ENCODE measurements at regions not wholly inside any gene's neighbourhood (a gene's known extent, or its start where the extent isn't known, plus 50 kb on each side); places are given as distances from the start of the nearest gene placed in this dataset.
"Not testable (repeated sequence)": the region's sequence is repeated elsewhere in the genome, so short reads cannot be mapped to it uniquely, and the experiment has no call there.

GRCh38 chr6:82524031-82524430, 160.4 kb downstream of the TPBG start:
- WGBS, 4 donors, result 69 to 79% (median 75%) methylated on average over 7 to 8 of the region's 8 CpGs
- H3K4me1 ChIP-seq (replicated peaks in 1 of 2), result no peaks in the 10 kb centered on the region
- no peak overlapping the region for H3K4me3 ChIP-seq
- H3K27ac ChIP-seq, result no peak overlapping the region
- DNase-seq, result no peak
- H3K36me3 ChIP-seq (replicated peaks in 1 of 2), result no peaks in the 10 kb centered on the region
- TF ChIP-seq CTCF (IDR thresholded peaks at IDR 0.05), result no peak
- no peak for TF ChIP-seq POLR2A (IDR thresholded peaks at IDR 0.05)
- H3K27me3 ChIP-seq, result no peaks in the 10 kb centered on the region
- intact Hi-C loops (cut with DNase I), result no loop called here
- H3K9me3 ChIP-seq (replicated peaks in 1 of 3), result no peaks in the 10 kb centered on the region

- no peak for TF ChIP-seq POLR2A (IDR thresholded peaks at IDR 0.05)
- no peak for TF ChIP-seq CTCF (IDR thresholded peaks at IDR 0.05)
- no peak overlapping the region for H3K27ac ChIP-seq
- intact Hi-C loops (cut with DNase I), result no loop called here
- H3K4me1 ChIP-seq (replicated peaks in 1 of 2), result no peaks in the 10 kb centered on the region
- no peaks in the 10 kb centered on the region for H3K27me3 ChIP-seq
- H3K9me3 ChIP-seq (replicated peaks in 1 of 3), result no peaks in the 10 kb centered on the region
- no peak for DNase-seq
- H3K36me3 ChIP-seq (replicated peaks in 1 of 2), result no peaks in the 10 kb centered on the region
- no peak overlapping the region for H3K4me3 ChIP-seq
- 52 to 61% (median 57%) methylated on average over 4 of the region's 4 CpGs for WGBS, 4 donors
Measured at GRCh38 chr6:82525775-82526495, 162.3 kb downstream of the TPBG start.

GRCh38 chr6:82529960-82530460, 166.4 kb downstream of the TPBG start:
- H3K27me3 ChIP-seq; intact Hi-C loops (cut with DNase I); DNase-seq; H3K4me3 ChIP-seq; H3K9me3 ChIP-seq (replicated peaks in 1 of 3); H3K4me1 ChIP-seq (replicated peaks in 1 of 2); H3K36me3 ChIP-seq (replicated peaks in 1 of 2); H3K27ac ChIP-seq: not testable (repeated sequence)
- 79 to 88% (median 81%) methylated on average over 2 of the region's 2 CpGs for WGBS, 4 donors

- H3K4me1 ChIP-seq (replicated peaks in 1 of 2), result no peaks in the 10 kb centered on the region
- no peak for TF ChIP-seq CTCF (IDR thresholded peaks at IDR 0.05)
- no peak for TF ChIP-seq POLR2A (IDR thresholded peaks at IDR 0.05)
- intact Hi-C loops (cut with DNase I), result no loop called here
- 69 to 82% (median 74%) methylated on average over 2 of the region's 2 CpGs for WGBS, 4 donors
- H3K27ac ChIP-seq, result no peak overlapping the region
- no peaks in the 10 kb centered on the region for H3K9me3 ChIP-seq (replicated peaks in 1 of 3)
- DNase-seq, result no peak
- no peaks in the 10 kb centered on the region for H3K27me3 ChIP-seq
- no peaks in the 10 kb centered on the region for H3K36me3 ChIP-seq (replicated peaks in 1 of 2)
- no peak overlapping the region for H3K4me3 ChIP-seq
Measured at GRCh38 chr6:82534876-82535275, 171.3 kb downstream of the TPBG start.

GRCh38 chr6:82549480-82549879, 185.9 kb downstream of the TPBG start:
- H3K4me3 ChIP-seq; H3K27ac ChIP-seq; intact Hi-C loops (cut with DNase I); H3K4me1 ChIP-seq (replicated peaks in 1 of 2); H3K9me3 ChIP-seq (replicated peaks in 1 of 3); DNase-seq; H3K27me3 ChIP-seq; H3K36me3 ChIP-seq (replicated peaks in 1 of 2): not testable (repeated sequence)
- WGBS, 4 donors, result 89 to 100% (median 90%) methylated on average over 2 of the region's 2 CpGs

GRCh38 chr6:82551311-82551710, 187.7 kb downstream of the TPBG start:
- H3K27ac ChIP-seq; intact Hi-C loops (cut with DNase I); H3K27me3 ChIP-seq; H3K4me3 ChIP-seq; DNase-seq; H3K4me1 ChIP-seq (replicated peaks in 1 of 2); H3K36me3 ChIP-seq (replicated peaks in 1 of 2); H3K9me3 ChIP-seq (replicated peaks in 1 of 3): not testable (repeated sequence)
- 56 to 89% (median 76%) methylated on average over 2 of the region's 2 CpGs for WGBS, 4 donors
